Caco-2 (cell line): ENCODE measurements at regions not wholly inside any gene's neighbourhood (a gene's known extent, or its start where the extent isn't known, plus 50 kb on each side); places are given as distances from the start of the nearest gene placed in this dataset.

Experiments used
- BruUV-seq: library from RNA; stranded (reverse); fragments of 400-500 nt; replicated peaks from 2 replicates; lab custom pipeline; 2021; lab: Mats Ljungman, UMichigan
- CTCF ChIA-PET: fragments of 300-600 bp; sonication (Branson Sonifier 250); formaldehyde crosslinking; loops from one replicate; lab custom pipeline; 2022; ENCODE audit warnings: antibody characterized with exemption; lab: Charles Lee
- POLR2A ChIA-PET: fragments of 300-600 bp; sonication (Branson Sonifier 250); formaldehyde crosslinking; loops from one replicate; lab custom pipeline; 2022; ENCODE audit warnings: antibody characterized with exemption; lab: Charles Lee
- DNase-seq, 2 experiments: peaks; one replicate each; pipeline versions ENCODE4 v3.0.0 to v3.0.0-alpha.2; 2020 to 2022
- H3K27me3 ChIP-seq: replicated peaks from 2 replicates; pipeline ENCODE4 v1.6.0; 2011; ENCODE audit warnings: low read length; ENCODE audit not compliant: control insufficient read depth, insufficient read depth
- H3K36me3 ChIP-seq: 2 replicates; pipeline ENCODE4 v1.5.1; 2011; ENCODE audit warnings: low read length; ENCODE audit not compliant: control insufficient read depth, insufficient read depth
- H3K4me1 ChIP-seq: fragments of 250-450 bp; sonication (Bioruptor Pico); 2 replicates; pipeline ENCODE4 v1.5.1; 2020; ENCODE audit warnings: mild to moderate bottlenecking
- H3K4me3 ChIP-seq: 2 replicates; pipeline ENCODE4 v1.5.1; 2011; ENCODE audit warnings: low read depth, mild to moderate bottlenecking, control low read depth, low read length
- H3K9me3 ChIP-seq: fragments of 250-450 bp; sonication (Bioruptor Pico); 2 replicates; pipeline ENCODE4 v1.5.1; 2020; ENCODE audit warnings: mild to moderate bottlenecking, moderate library complexity
- H3K27ac Mint-ChIP-seq: one replicate; pipeline ENCODE4 v1.8.0; 2022; ENCODE audit warnings: mixed read lengths; ENCODE audit not compliant: unreplicated experiment
- H3K27me3 Mint-ChIP-seq: one replicate; pipeline ENCODE4 v1.8.0; 2022; ENCODE audit warnings: mixed read lengths; ENCODE audit not compliant: insufficient read depth, unreplicated experiment
- H3K36me3 Mint-ChIP-seq: one replicate; pipeline ENCODE4 v1.8.0; 2022; ENCODE audit warnings: mild to moderate bottlenecking, mixed read lengths; ENCODE audit not compliant: insufficient read depth, unreplicated experiment
- H3K4me1 Mint-ChIP-seq: one replicate; pipeline ENCODE4 v1.8.0; 2022; ENCODE audit warnings: low read depth, mixed read lengths; ENCODE audit not compliant: unreplicated experiment
- H3K4me3 Mint-ChIP-seq: one replicate; pipeline ENCODE4 v1.8.0; 2022; ENCODE audit warnings: mild to moderate bottlenecking, moderate library complexity, mixed read lengths; ENCODE audit not compliant: unreplicated experiment
- H3K9me3 Mint-ChIP-seq: one replicate; pipeline ENCODE4 v1.8.0; 2022; ENCODE audit warnings: mixed read lengths; ENCODE audit not compliant: unreplicated experiment
- intact Hi-C: fragments of 100-400 bp; cut with micrococcal nuclease; formaldehyde crosslinking; loops from one replicate; pipeline ENCODE4 v1.10.0; 2022; ENCODE audit not compliant: unreplicated experiment
- TF ChIP-seq, protein P1 (sequence below), 2 experiments: fragments of 200-600 bp in 1 of 2; IDR thresholded peaks; 1 replicate in 1 of 2; 2 replicates in 1 of 2; pipeline versions ENCODE4 v1.5.1 to v1.8.0; 2011 to 2022; ENCODE audit warnings: antibody characterized with exemption in 1 of 2, control low read depth in 1 of 2, inconsistent platforms in 1 of 2, low read depth in 1 of 2, low read length in 1 of 2, mild to moderate bottlenecking in 1 of 2, moderate library complexity in 1 of 2; ENCODE audit not compliant: insufficient read depth in 1 of 2, severe bottlenecking in 1 of 2, unreplicated experiment in 1 of 2

DNA sequence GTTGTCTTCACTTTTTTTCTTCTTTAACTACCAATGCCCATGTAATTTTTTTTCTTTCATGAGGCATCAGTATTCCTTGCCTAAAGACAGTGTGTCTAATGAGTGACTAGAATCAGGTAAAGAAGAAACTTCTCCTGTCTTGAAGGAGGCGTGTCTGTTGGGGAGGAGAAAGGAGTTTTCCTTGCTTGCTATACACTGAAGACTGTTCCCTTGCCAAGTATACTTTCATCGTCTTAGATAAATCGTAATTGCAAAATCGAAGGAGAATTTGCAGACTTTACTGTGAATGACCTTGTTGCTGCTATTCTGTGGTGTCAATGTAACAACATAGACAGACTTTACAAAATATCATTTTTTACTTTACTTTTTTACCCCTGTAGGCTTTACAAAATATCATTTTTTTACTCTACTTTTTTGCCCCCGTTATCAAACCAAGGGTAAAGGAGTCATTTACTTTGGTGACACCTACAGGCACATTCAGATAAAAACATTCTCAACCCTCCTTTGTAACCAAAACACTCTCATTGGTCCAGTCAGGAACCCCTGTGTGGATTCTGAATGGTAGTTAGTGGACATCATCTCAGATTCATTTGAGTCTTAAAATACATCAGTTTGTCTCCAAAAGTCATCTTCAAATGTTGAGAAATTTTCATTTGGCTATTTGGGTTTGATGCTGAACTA lies 232.4 kb downstream of the AHR start:
- BruUV-seq: no TSS peak
- H3K4me3 ChIP-seq: no peak overlapping the region
- no peaks in the 10 kb centered on the region for H3K27me3 Mint-ChIP-seq
- CTCF ChIA-PET: no interaction called here
- TF ChIP-seq, protein P1, sequence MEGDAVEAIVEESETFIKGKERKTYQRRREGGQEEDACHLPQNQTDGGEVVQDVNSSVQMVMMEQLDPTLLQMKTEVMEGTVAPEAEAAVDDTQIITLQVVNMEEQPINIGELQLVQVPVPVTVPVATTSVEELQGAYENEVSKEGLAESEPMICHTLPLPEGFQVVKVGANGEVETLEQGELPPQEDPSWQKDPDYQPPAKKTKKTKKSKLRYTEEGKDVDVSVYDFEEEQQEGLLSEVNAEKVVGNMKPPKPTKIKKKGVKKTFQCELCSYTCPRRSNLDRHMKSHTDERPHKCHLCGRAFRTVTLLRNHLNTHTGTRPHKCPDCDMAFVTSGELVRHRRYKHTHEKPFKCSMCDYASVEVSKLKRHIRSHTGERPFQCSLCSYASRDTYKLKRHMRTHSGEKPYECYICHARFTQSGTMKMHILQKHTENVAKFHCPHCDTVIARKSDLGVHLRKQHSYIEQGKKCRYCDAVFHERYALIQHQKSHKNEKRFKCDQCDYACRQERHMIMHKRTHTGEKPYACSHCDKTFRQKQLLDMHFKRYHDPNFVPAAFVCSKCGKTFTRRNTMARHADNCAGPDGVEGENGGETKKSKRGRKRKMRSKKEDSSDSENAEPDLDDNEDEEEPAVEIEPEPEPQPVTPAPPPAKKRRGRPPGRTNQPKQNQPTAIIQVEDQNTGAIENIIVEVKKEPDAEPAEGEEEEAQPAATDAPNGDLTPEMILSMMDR (IDR thresholded peaks at IDR 0.05; ENCODE audit: insufficient read depth in 1 of 2, low read depth in 1 of 2, low read length in 1 of 2, severe bottlenecking in 1 of 2, unreplicated experiment in 1 of 2): peak in 1 of 2 experiments; percentile 29
- no peak for DNase-seq
- no peaks in the 10 kb centered on the region for H3K27me3 ChIP-seq
- H3K4me1 ChIP-seq: no peaks in the 10 kb centered on the region
- H3K4me1 Mint-ChIP-seq: no peaks in the 10 kb centered on the region
- intact Hi-C loops: loop anchor here (2.0 kb wide), 1 partner anchor 548 kb away; no protein-coding TSS in a partner anchor
- no peak overlapping the region for H3K4me3 Mint-ChIP-seq
- H3K9me3 ChIP-seq: no peaks in the 10 kb centered on the region
- H3K36me3 Mint-ChIP-seq: no peaks in the 10 kb centered on the region
- no peak overlapping the region for H3K27ac Mint-ChIP-seq
- H3K36me3 ChIP-seq: no peaks in the 10 kb centered on the region
- POLR2A ChIA-PET: no interaction called here
- no peaks in the 10 kb centered on the region for H3K9me3 Mint-ChIP-seq

DNA sequence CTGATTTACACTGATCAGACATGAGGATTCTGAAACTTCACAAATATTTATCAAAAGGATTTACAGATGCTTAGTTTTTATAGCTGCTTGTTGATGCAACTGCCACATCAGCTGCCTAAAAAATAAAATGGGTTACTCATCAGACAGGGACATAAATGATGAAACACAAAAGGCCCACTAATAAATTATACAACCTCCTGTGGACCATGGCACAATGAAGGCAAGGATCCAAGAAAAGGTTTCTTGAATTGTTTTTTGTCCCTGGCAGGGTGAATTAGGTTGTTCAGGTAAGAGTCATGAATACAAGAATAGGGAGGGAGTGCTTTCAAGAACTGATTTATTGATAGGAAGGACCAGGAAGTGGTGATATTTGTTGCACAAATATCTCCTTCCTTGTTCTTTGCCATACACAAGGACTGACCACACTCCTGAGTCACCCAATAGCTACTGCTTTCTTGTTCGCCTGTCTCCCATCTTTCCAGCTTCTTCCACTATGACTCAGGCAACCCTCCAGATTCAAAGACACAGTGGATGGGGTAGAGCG lies 234.5 kb downstream of the AHR start:
- Histone ChIP-seq H3K4me3 (no peak overlapping the region), H3K4me1 (no peaks in the 10 kb centered on the region), H3K27me3 (no peaks in the 10 kb centered on the region), H3K9me3 (no peaks in the 10 kb centered on the region), H3K36me3 (no peaks in the 10 kb centered on the region)
- intact Hi-C loops: no loop called here
- TF ChIP-seq, protein P1 (IDR thresholded peaks at IDR 0.05; ENCODE audit: insufficient read depth in 1 of 2, low read depth in 1 of 2, low read length in 1 of 2, severe bottlenecking in 1 of 2, unreplicated experiment in 1 of 2): no peak
- ChIA-PET CTCF (no interaction called here), POLR2A (no interaction called here)
- DNase-seq: no peak
- peaks cover 5% of the 10 kb centered on the region for H3K9me3 Mint-ChIP-seq
- no peak overlapping the region for H3K27ac Mint-ChIP-seq
- no peaks in the 10 kb centered on the region for H3K36me3 Mint-ChIP-seq
- H3K4me1 Mint-ChIP-seq: no peaks in the 10 kb centered on the region
- H3K27me3 Mint-ChIP-seq: no peaks in the 10 kb centered on the region
- no peak overlapping the region for H3K4me3 Mint-ChIP-seq
- BruUV-seq: no TSS peak

DNA sequence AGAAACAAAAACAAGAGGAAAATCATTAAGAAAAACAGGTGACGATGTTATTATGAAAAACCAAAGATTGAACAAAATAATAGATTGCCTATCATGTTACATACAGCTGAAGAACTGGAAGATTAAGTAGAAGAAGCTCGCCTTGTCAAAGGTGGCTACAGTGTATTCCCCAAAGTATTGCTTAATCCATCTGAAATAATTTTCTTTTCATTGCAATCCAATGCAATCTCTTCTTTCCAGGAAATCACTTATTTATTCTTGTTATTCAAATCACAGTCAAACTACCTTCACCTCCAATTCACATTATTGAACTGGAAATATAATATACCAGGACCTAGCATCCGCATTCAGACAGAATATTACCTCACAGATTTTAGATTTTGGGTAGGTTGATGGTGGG lies 235.9 kb downstream of the AHR start:
- H3K4me3 ChIP-seq: no peak overlapping the region
- Mint-ChIP-seq H3K27me3 (no peaks in the 10 kb centered on the region), H3K36me3 (no peaks in the 10 kb centered on the region), H3K4me3 (no peak overlapping the region), H3K4me1 (no peaks in the 10 kb centered on the region), H3K9me3 (peaks cover 9% of the 10 kb centered on the region), H3K27ac (no peak overlapping the region)
- no peak for DNase-seq
- intact Hi-C loops: no loop called here
- no peaks in the 10 kb centered on the region for H3K9me3 ChIP-seq
- H3K4me1 ChIP-seq: no peaks in the 10 kb centered on the region
- no TSS peak for BruUV-seq
- no peaks in the 10 kb centered on the region for H3K27me3 ChIP-seq
- ChIA-PET POLR2A (no interaction called here), CTCF (no interaction called here)
- H3K36me3 ChIP-seq: no peaks in the 10 kb centered on the region
- TF ChIP-seq, protein P1 (IDR thresholded peaks at IDR 0.05; ENCODE audit: insufficient read depth in 1 of 2, low read depth in 1 of 2, low read length in 1 of 2, severe bottlenecking in 1 of 2, unreplicated experiment in 1 of 2): no peak
